GM23338 (cell line): ENCODE measurements at regions not wholly inside any gene's neighbourhood (a gene's known extent, or its start where the extent isn't known, plus 50 kb on each side); places are given as distances from the start of the nearest gene placed in this dataset.

ENCODE experiments used
- ATAC-seq: fragments of 200-7000 bp; cut with Tn5 transposase; 3 replicates; pipeline ENCODE4 v1.9.1; 2020
- DNase-seq: peaks from one replicate; pipeline ENCODE4 v3.0.0-alpha.2; 2015; ENCODE audit warnings: low spot score
- H2AFZ ChIP-seq: fragments of 200-600 bp; sonication (generic); 2 replicates; pipeline ENCODE4 v1.8.0; 2016; ENCODE audit warnings: antibody characterized with exemption, mild to moderate bottlenecking, moderate library complexity
- H3F3A ChIP-seq: fragments of 200-600 bp; sonication (generic); replicated peaks from 2 replicates; pipeline ENCODE4 v1.8.0; 2017; ENCODE audit warnings: antibody characterized with exemption, mixed run types, low read depth
- H3K27ac ChIP-seq: fragments of 200-600 bp; sonication (generic); 2 replicates; pipeline ENCODE4 v1.6.1; 2016; ENCODE audit warnings: low read depth
- H3K27me3 ChIP-seq: fragments of 200-600 bp; sonication (generic); 2 replicates; pipeline ENCODE4 v1.8.0; 2016; ENCODE audit warnings: mild to moderate bottlenecking, mixed run types, moderate library complexity; ENCODE audit not compliant: insufficient read depth
- H3K36me3 ChIP-seq: fragments of 200-600 bp; sonication (generic); 2 replicates; pipeline ENCODE4 v1.8.0; 2016; ENCODE audit warnings: mild to moderate bottlenecking; ENCODE audit not compliant: insufficient read depth
- H3K4me1 ChIP-seq: fragments of 200-600 bp; sonication (generic); 2 replicates; pipeline ENCODE4 v1.8.0; 2016; ENCODE audit warnings: mild to moderate bottlenecking, moderate library complexity; ENCODE audit not compliant: insufficient read depth
- H3K4me2 ChIP-seq: fragments of 200-600 bp; sonication (generic); 2 replicates; pipeline ENCODE4 v1.7.1; 2017; ENCODE audit warnings: mixed run types
- H3K4me3 ChIP-seq: fragments of 200-600 bp; sonication (generic); 2 replicates; pipeline ENCODE4 v1.6.1; 2016; ENCODE audit warnings: mixed run types
- H3K79me2 ChIP-seq: fragments of 200-600 bp; sonication (generic); replicated peaks from 2 replicates; pipeline ENCODE4 v1.8.0; 2017; ENCODE audit warnings: mild to moderate bottlenecking; ENCODE audit not compliant: insufficient read depth
- H3K9me2 ChIP-seq: fragments of 200-600 bp; sonication (generic); 2 replicates; pipeline ENCODE4 v1.8.0; 2017; ENCODE audit not compliant: insufficient read depth
- H4K20me1 ChIP-seq: fragments of 200-600 bp; sonication (generic); replicated peaks from 2 replicates; pipeline ENCODE4 v1.8.0; 2017; ENCODE audit warnings: mild to moderate bottlenecking; ENCODE audit not compliant: insufficient read depth
- H3K27ac Mint-ChIP-seq: 2 replicates; pipeline ENCODE4 v1.8.0; 2020; ENCODE audit warnings: inconsistent platforms, mild to moderate bottlenecking, moderate library complexity, mixed read lengths
- H3K27me3 Mint-ChIP-seq: 3 replicates; pipeline ENCODE4 v1.8.0; 2022; ENCODE audit warnings: low read depth, mild to moderate bottlenecking, moderate library complexity, mixed read lengths, inconsistent platforms; ENCODE audit not compliant: insufficient read depth, poor library complexity
- H3K36me3 Mint-ChIP-seq: 3 replicates; pipeline ENCODE4 v1.8.0; 2021; ENCODE audit warnings: low read depth, mild to moderate bottlenecking, inconsistent platforms, moderate library complexity, mixed read lengths
- H3K4me1 Mint-ChIP-seq: 3 replicates; pipeline ENCODE4 v1.8.0; 2020; ENCODE audit warnings: mild to moderate bottlenecking, inconsistent platforms, mixed read lengths
- H3K4me3 Mint-ChIP-seq: 3 replicates; pipeline ENCODE4 v1.8.0; 2021; ENCODE audit warnings: moderate library complexity, mild to moderate bottlenecking, inconsistent platforms, mixed read lengths
- H3K9me3 Mint-ChIP-seq: 3 replicates; pipeline ENCODE4 v1.8.0; 2020; ENCODE audit warnings: moderate library complexity, mild to moderate bottlenecking, inconsistent platforms, mixed read lengths
- CREB1 ChIP-seq: fragments of 250-450 bp; sonication (Bioruptor Pico); IDR thresholded peaks from 2 replicates; pipeline ENCODE4 v1.5.0; 2020; ENCODE audit warnings: low read depth, mild to moderate bottlenecking, moderate library complexity
- EZH2phosphoT487 ChIP-seq: fragments of 200-600 bp; sonication (generic); IDR thresholded peaks from one replicate; pipeline ENCODE4 v1.8.1; 2018; ENCODE audit warnings: antibody characterized with exemption; ENCODE audit not compliant: unreplicated experiment
- NANOG ChIP-seq: IDR thresholded peaks from 2 replicates; pipeline ENCODE4 v1.6.1; 2016; ENCODE audit warnings: antibody characterized with exemption, borderline replicate concordance
- POLR2AphosphoS5 ChIP-seq: IDR thresholded peaks from 2 replicates; pipeline ENCODE4 v1.6.1; 2016; ENCODE audit warnings: antibody characterized with exemption, low read depth
- ZNF114 ChIP-seq: fragments of 250-450 bp; sonication (Bioruptor Pico); IDR thresholded peaks from 2 replicates; pipeline ENCODE4 v1.5.0; 2020; ENCODE audit warnings: mild to moderate bottlenecking, moderate library complexity
- ZNF331 ChIP-seq: fragments of 250-450 bp; sonication (Bioruptor Pico); IDR thresholded peaks from 2 replicates; pipeline ENCODE4 v1.5.0; 2020; ENCODE audit warnings: low read depth, mild to moderate bottlenecking, moderate library complexity
- TF ChIP-seq, protein P1 (sequence below), 2 experiments: fragments of 200-600 bp in 1 of 2; sonication (generic) in 1 of 2; conservative IDR thresholded peaks; 2 replicates each; pipeline versions ENCODE4 v1.5.1 to v1.6.1; 2016 to 2017; ENCODE audit warnings: antibody characterized with exemption in 2 of 2, low read depth in 2 of 2, mild to moderate bottlenecking in 2 of 2, moderate library complexity in 1 of 2
- TF ChIP-seq, protein P2 (sequence below): IDR thresholded peaks from 2 replicates; pipeline ENCODE4 v1.6.1; 2016; ENCODE audit warnings: antibody characterized with exemption
- TF ChIP-seq, protein P3 (sequence below): IDR thresholded peaks from one replicate; pipeline ENCODE4 v1.6.1; 2018; ENCODE audit warnings: antibody characterized with exemption; ENCODE audit not compliant: unreplicated experiment

DNA sequence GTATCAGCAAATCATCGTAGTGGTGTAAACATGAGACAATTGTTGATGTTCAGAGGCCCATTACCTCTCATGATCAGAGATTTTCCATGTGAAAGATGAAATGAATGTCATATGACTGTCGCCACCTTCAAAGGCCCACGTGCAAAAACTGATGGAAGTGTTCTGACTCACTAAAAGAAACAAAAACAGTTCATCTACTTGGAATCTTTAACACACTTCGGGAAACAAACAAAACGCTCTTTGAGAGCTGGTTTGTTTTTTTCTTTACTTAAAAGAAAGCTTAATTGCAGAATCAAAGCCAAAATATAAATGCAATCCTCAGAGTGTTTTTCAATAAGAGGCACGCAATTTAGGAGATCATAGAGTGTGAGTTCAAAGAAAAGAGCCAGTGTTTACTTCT lies 100.8 kb downstream of the PLPPR4 start:
- H2AFZ ChIP-seq: no peak overlapping the region
- no peaks in the 10 kb centered on the region for H3K27me3 Mint-ChIP-seq

DNA sequence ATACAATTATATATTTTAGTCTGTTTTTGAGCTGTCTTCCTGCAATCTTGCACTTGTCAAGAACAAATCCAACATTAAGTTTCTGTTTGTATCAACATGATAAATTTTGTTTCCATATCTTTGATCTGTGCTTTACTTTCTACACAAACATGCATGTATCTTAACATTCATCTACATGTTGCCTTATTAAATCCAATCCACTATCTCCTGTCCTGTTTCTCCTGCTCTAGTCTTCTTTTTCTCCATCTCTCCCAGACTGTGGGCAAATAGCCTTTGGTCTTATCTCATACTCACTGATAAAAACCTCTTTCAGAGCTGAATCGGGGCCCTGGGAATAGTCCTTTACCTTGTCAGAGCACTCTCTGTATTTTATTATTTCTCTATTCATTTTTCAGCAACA lies 101.3 kb downstream of the PLPPR4 start:
- ATAC-seq: no peak
- Mint-ChIP-seq H3K4me1 (no peaks in the 10 kb centered on the region), H3K27ac (no peak overlapping the region), H3K27me3 (no peaks in the 10 kb centered on the region), H3K36me3 (no peaks in the 10 kb centered on the region), H3K4me3 (no peak overlapping the region), H3K9me3 (no peaks in the 10 kb centered on the region)
- H3K27ac ChIP-seq: no peak overlapping the region
- no peak for DNase-seq
- H3K4me2 ChIP-seq: no peak overlapping the region
- H3K27me3 ChIP-seq: no peaks in the 10 kb centered on the region
- H3K4me1 ChIP-seq: no peaks in the 10 kb centered on the region
- H3F3A ChIP-seq: no peaks in the 10 kb centered on the region
- H3K36me3 ChIP-seq: no peaks in the 10 kb centered on the region
- H4K20me1 ChIP-seq: no peaks in the 10 kb centered on the region
- H3K4me3 ChIP-seq: no peak overlapping the region
- H3K9me2 ChIP-seq: no peaks in the 10 kb centered on the region
- no peaks in the 10 kb centered on the region for H3K79me2 ChIP-seq
- H2AFZ ChIP-seq: no peak overlapping the region
- TF ChIP-seq ZNF114: no peak
- no peak for TF ChIP-seq EZH2phosphoT487
- TF ChIP-seq, protein P1, sequence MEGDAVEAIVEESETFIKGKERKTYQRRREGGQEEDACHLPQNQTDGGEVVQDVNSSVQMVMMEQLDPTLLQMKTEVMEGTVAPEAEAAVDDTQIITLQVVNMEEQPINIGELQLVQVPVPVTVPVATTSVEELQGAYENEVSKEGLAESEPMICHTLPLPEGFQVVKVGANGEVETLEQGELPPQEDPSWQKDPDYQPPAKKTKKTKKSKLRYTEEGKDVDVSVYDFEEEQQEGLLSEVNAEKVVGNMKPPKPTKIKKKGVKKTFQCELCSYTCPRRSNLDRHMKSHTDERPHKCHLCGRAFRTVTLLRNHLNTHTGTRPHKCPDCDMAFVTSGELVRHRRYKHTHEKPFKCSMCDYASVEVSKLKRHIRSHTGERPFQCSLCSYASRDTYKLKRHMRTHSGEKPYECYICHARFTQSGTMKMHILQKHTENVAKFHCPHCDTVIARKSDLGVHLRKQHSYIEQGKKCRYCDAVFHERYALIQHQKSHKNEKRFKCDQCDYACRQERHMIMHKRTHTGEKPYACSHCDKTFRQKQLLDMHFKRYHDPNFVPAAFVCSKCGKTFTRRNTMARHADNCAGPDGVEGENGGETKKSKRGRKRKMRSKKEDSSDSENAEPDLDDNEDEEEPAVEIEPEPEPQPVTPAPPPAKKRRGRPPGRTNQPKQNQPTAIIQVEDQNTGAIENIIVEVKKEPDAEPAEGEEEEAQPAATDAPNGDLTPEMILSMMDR (conservative IDR thresholded peaks at IDR 0.05; ENCODE audit: low read depth in 2 of 2): no peak
- TF ChIP-seq, protein P2, sequence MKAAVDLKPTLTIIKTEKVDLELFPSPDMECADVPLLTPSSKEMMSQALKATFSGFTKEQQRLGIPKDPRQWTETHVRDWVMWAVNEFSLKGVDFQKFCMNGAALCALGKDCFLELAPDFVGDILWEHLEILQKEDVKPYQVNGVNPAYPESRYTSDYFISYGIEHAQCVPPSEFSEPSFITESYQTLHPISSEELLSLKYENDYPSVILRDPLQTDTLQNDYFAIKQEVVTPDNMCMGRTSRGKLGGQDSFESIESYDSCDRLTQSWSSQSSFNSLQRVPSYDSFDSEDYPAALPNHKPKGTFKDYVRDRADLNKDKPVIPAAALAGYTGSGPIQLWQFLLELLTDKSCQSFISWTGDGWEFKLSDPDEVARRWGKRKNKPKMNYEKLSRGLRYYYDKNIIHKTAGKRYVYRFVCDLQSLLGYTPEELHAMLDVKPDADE: no peak
- TF ChIP-seq, protein P3, sequence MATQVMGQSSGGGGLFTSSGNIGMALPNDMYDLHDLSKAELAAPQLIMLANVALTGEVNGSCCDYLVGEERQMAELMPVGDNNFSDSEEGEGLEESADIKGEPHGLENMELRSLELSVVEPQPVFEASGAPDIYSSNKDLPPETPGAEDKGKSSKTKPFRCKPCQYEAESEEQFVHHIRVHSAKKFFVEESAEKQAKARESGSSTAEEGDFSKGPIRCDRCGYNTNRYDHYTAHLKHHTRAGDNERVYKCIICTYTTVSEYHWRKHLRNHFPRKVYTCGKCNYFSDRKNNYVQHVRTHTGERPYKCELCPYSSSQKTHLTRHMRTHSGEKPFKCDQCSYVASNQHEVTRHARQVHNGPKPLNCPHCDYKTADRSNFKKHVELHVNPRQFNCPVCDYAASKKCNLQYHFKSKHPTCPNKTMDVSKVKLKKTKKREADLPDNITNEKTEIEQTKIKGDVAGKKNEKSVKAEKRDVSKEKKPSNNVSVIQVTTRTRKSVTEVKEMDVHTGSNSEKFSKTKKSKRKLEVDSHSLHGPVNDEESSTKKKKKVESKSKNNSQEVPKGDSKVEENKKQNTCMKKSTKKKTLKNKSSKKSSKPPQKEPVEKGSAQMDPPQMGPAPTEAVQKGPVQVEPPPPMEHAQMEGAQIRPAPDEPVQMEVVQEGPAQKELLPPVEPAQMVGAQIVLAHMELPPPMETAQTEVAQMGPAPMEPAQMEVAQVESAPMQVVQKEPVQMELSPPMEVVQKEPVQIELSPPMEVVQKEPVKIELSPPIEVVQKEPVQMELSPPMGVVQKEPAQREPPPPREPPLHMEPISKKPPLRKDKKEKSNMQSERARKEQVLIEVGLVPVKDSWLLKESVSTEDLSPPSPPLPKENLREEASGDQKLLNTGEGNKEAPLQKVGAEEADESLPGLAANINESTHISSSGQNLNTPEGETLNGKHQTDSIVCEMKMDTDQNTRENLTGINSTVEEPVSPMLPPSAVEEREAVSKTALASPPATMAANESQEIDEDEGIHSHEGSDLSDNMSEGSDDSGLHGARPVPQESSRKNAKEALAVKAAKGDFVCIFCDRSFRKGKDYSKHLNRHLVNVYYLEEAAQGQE: no peak

More for the DNA sequence above, 100.8 kb downstream of the PLPPR4 start:
- Mint-ChIP-seq H3K36me3 (no peaks in the 10 kb centered on the region), H3K9me3 (no peaks in the 10 kb centered on the region), H3K4me3 (no peak overlapping the region), H3K4me1 (no peaks in the 10 kb centered on the region), H3K27ac (no peak overlapping the region)
- TF ChIP-seq, protein P2: no peak
- TF ChIP-seq NANOG (no peak), CREB1 (CRISPR knock-in tag) (no peak), POLR2AphosphoS5 (no peak), ZNF114 (no peak), ZNF331 (CRISPR knock-in tag) (no peak)
- TF ChIP-seq, protein P1 (conservative IDR thresholded peaks at IDR 0.05; ENCODE audit: low read depth in 2 of 2): no peak
- no peaks in the 10 kb centered on the region for H3K36me3 ChIP-seq
- no peaks in the 10 kb centered on the region for H4K20me1 ChIP-seq
- ATAC-seq (no peak), DNase-seq (no peak)
- H3K27ac ChIP-seq: no peak overlapping the region
- no peaks in the 10 kb centered on the region for H3K27me3 ChIP-seq
- H3K4me2 ChIP-seq: no peak overlapping the region
- no peaks in the 10 kb centered on the region for H3F3A ChIP-seq
- no peak overlapping the region for H3K4me3 ChIP-seq
- H3K9me2 ChIP-seq: no peaks in the 10 kb centered on the region
- no peaks in the 10 kb centered on the region for H3K79me2 ChIP-seq
- no peaks in the 10 kb centered on the region for H3K4me1 ChIP-seq
